ENCODE measurements at regions not wholly inside any gene's neighbourhood (a gene's known extent, or its start where the extent isn't known, plus 50 kb on each side); places are given as distances from the start of the nearest gene placed in this dataset.
A peak's percentile ranks its signal among the peaks of the same experiment; 100 is the strongest.

DNA sequence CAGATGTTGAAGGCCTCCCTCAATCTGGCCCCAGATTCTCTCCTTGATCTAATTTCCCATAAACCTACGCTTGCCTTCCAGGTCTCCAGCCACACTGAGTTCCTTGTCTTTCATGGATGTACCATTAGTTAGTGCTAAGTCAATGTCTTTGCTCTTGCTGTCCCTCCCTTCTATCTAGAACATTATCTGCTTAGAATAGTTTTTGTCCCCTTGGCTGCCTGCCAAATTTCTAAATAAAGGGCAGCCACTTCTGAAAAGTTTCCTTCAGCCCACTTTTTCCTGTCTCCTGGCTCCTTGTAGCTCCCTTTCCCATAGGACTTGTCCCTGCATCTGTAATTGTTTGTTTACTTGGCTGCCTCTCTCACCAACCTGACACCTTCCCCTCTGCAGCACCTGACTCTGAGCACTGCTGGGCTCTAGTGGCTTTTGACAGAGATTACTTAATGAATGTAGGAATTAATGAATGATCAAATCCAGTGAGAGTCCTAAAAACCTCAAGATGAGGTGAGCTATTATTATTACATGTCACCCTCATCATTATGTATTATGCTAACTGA lies 58.3 kb downstream of the CXCL12 start:
- DNase-seq = no peak
- intact Hi-C loops (cut with DNase I) = no loop called here

DNA sequence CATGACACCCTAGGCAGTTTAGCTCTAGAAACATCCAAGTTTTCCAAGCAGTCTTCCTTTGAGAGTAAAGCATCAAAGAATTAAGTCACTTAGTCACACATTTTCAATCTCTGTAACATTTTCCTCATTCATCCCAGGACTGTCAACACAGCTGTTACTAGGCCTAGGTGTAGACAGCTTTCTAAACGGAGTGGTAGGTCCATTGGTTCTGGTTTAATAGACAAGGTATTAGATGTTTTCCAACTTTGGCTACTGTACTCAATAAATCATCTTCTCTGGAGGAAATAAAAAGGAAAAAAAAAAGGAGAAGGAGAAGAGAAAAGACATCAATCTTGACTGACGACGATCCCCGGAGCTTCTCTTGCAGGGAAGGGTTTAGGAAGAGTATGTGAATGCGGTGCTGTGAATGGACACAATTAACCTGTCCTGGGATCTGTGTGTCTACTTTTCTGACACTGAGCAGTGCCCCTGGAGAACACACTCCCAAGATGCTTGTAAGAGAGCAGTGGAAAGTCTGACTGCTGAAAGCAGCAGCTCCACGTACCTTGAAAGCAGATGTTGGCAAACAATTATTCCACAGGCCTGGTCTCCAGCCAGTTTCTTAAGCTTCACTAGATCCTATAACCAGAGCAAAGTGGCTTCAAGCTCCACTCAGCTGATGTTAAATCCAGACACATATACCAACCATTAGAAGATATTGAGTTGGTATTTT lies 59.1 kb downstream of the CXCL12 start:
- no peak for DNase-seq
- intact Hi-C loops (cut with DNase I) = no loop called here

DNA sequence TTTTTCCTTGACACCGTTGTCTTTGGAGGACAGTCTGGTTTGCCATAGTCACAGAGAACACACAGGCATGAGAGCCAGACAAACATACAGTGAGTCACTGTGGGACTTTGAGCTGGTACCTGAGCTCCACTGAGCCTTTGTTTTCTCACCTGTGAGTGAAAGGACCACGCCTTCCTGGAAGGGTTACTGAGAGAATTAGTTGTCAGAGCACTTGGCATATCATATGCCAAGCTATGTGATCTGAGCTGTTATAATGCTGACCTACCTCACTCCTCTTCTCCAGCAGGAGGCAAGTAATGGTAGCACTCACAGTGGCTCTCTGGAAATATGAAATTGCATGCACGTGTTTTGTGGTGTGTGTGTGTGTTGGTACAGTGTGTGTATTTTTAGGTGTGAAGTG lies 59.7 kb downstream of the CXCL12 start:
- no peak for DNase-seq
- intact Hi-C loops (cut with DNase I) = no loop called here

DNA sequence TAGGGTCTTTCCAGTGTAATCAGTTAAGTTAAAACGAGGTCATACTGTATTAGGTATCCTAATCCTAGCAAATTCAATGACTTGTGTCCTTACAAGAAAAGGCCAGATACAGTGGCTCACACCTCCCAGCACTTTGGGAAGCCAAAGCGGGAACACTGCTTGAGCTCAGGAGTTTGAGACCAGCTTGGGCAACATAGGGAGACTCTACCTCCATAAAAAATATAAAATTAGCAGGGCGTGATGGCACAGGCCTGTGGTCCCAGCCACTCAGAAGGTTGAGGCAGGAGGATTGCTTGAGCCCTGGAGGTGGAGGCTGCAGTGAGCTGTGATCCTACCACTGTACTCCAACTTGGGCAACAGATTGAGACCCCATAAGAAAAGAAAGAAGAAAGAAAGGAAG lies 61.1 kb downstream of the CXCL12 start:
- no peak for DNase-seq
- intact Hi-C loops (cut with DNase I) = no loop called here

DNA sequence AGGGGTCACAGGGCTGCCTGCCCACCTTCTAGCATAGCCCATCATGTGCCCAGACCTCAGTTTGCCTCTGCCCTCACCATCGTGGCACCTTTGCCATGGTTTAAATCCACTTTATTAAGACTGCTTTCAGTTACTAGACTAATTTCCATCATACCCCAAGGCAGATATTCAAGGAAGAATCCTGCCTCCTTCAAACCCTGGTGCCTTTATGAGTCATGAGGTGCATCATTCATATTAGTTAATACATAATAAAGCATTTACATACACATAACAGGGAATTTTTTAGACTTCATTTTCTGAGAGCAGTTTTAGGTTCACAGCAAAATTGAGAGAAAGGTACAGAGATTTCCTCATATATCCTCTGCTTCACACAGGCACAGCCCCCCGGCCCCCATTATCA lies 62.8 kb downstream of the CXCL12 start:
- intact Hi-C loops (cut with DNase I) = no loop called here
- no peak for DNase-seq

DNA sequence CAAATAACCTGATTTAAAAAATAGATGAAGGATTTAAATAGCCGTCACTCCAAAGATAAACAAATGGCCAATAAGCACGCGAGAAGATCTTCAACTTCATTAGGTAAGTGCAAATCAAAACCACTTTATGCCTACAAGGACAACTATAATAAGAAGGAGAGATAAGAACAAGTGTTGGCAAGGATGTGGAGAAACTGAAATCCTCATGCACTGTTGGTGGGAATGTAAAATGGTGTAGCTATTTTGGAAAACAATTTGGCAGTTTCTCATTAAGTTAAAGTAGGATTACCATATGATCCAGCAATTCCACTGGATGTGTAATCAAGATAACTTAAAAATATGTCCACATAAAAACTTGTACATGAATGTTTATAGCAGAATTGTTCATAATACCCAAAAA lies 64.1 kb downstream of the CXCL12 start:
- intact Hi-C loops (cut with DNase I) = no loop called here
- no peak for DNase-seq

DNA sequence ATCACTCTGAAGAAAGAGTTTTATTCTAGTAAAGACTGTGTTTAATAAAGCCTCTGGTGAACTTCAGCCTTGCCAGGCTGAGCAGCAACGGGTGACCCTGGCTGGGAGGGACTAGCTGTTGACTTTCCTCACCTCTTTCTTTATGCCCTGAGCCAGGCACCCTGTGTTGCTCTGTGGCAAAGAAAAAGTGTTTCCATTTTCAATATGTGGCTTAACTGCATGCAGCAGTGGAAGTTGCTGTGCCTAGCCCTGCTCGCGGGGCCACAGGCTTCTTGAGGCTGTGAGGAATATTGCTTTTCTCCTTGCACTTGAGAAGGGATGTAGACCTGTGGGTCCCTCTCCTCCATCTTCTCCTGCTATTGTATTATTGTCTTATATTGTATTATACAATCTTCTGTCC lies 67.0 kb downstream of the CXCL12 start:
- intact Hi-C loops (cut with DNase I) = no loop called here
- DNase-seq = peak in 1 of 10 donors; percentile 55

DNA sequence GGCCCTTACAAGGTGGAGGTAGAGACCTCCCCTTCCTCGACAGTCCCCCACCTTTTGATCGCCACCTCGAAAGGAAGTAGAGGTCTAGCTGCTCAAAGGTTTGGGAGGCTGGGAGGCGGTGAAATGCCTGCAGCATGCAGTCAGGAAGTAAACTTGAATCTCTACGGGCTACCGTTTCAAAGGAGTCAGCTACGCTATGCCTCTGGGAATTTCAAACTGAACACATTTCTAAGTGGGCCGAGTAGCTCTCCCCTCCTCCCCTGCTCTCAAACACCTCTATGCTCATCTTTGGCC lies 68.0 kb downstream of the CXCL12 start:
- intact Hi-C loops (cut with DNase I) = no loop called here
- DNase-seq = peak in 1 of 10 donors; percentile 67

DNA sequence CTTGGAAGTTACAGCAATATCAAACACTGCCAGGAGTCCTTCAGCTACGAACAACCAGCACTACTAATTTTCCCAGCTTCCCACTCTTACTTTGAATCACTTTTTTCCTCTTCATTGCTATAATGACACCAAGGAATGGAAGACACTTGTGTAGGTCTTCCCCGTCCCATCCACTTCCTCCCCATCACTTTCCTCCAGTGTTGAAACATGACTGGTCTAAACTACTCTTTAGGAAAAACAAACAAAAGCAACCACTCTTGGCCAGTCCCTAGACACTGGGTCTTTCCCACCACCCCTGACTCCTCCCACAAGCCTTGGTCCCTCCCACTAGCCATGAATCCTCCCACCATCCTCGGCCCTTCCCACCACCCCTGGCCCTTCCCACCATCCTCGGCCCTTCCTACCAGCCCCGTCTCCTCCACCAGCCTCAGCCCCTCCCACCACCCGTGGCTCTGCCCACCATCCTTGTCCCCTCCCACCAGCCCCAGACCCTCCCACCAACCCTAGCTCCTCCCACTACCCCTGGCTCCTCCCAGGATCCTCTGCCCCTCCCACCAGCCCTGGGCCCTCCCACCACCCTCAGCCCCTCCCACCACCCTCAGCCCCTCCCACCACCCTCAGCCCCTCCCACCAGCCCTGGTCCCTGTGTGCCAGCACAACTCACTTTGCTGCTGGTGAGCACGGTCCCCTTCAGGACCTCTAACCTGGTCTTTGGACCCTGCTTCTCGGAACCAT lies 68.5 kb downstream of the CXCL12 start:
- peak in 1 of 10 donors; percentile 50 for DNase-seq
- intact Hi-C loops (cut with DNase I) = no loop called here

DNA sequence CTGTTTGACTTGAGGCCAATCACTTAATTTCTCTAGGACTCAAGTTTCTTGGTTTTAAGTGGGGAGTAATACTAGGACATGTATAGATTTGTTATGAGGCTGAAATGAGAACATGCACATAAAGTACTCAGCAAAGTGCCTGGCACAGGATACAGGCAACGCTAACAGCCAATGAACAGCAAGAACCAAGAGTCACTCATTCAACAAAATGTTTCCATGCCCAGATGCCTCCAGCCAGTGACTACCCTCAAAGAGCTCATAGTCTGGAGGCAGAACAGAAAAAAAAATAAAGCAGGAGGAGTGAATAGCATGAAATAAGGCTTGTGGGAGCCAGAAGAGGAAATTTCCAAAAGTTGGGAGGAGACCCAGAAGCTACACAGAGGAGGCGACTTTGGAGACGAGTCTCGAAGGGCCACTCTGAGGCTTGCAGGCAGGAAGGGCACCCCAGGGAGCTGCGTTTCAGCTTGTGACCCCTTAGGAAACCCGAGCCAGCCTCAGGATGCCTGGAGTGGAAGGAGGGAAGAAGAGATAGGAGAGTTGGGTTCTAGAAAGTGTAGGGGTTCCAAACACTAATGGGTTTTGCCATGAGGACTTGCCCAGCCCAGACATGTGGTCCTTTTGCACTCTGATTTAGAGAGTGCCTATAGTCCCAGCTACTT lies 70.0 kb downstream of the CXCL12 start:
- intact Hi-C loops (cut with DNase I) = loop anchor here (5.0 kb wide), 2 partner anchors 67 to 643 kb away; no protein-coding TSS in a partner anchor
- peak in 1 of 10 donors; percentile 64 for DNase-seq

DNA sequence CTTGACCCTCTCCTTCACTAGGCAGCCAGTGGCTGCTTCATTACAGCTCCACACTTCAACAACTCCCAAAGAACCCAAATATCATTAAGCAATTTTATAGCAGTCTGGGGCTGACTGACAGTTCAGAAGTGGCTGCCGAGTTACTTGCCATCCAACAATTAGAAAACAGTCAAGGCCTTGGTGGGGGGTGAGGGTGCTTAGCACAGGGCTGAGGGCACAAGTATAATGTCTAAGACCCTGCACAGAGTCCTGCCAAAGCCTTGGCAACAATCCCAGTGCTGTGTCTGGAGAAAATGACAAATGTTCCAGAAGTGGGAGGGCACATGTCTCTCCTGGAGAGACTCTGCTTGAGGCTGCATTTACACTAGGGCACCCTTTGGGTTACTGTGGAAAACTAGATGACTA lies 71.1 kb downstream of the CXCL12 start:
- DNase-seq = peak in 1 of 10 donors; percentile 41

DNA sequence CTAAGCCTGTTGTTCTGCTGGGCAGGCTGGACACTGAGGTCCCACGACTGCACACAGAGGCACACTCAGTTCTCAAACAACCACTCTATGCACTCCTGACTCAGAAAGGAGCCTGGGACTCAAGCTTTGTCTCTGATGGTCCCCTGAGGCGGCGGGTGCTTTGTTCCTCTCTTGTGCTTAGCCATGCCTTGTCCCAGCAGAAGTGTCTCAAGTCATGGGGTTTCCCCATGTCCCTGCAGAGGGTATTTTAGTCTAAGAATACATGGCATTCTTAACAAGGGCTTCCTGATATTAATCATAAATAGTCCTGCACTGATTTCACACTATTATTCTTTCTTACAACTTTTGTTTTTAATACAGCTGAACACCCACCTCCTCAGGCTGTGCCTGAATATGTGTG lies 72.5 kb downstream of the CXCL12 start:
- no peak for DNase-seq
- intact Hi-C loops (cut with DNase I) = loop anchor here (5.0 kb wide), 2 partner anchors 70 to 640 kb away; no protein-coding TSS in a partner anchor

More for the DNA sequence above, 71.1 kb downstream of the CXCL12 start:
- intact Hi-C loops (cut with DNase I) = loop anchor here (5.0 kb wide), 2 partner anchors 69 to 641 kb away; no protein-coding TSS in a partner anchor

DNA sequence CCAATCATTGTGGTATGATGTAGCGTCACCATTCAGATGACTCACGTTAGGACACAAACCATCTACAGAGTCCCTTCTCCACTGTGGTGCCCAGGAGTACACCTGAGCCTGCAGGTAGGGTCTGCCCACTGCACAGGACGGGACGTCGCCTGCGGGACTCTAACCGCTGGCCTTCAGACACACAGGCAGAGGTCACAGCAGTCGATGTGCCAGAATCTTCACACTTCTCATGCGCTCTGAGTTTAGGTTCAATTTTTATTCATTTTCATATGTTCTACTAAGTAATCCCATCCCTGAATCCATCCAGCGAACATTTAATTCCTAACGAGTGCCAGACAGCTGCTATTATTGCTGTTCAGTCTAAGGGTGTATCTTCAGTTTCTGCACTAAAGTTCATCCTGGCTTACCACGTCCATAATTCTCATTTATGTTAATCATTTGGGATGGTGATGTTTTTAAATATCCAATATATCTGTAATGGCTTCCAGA lies 73.3 kb downstream of the CXCL12 start:
- intact Hi-C loops (cut with DNase I) = loop anchor here (5.0 kb wide), 2 partner anchors 71 to 639 kb away; no protein-coding TSS in a partner anchor
- DNase-seq = no peak

DNA sequence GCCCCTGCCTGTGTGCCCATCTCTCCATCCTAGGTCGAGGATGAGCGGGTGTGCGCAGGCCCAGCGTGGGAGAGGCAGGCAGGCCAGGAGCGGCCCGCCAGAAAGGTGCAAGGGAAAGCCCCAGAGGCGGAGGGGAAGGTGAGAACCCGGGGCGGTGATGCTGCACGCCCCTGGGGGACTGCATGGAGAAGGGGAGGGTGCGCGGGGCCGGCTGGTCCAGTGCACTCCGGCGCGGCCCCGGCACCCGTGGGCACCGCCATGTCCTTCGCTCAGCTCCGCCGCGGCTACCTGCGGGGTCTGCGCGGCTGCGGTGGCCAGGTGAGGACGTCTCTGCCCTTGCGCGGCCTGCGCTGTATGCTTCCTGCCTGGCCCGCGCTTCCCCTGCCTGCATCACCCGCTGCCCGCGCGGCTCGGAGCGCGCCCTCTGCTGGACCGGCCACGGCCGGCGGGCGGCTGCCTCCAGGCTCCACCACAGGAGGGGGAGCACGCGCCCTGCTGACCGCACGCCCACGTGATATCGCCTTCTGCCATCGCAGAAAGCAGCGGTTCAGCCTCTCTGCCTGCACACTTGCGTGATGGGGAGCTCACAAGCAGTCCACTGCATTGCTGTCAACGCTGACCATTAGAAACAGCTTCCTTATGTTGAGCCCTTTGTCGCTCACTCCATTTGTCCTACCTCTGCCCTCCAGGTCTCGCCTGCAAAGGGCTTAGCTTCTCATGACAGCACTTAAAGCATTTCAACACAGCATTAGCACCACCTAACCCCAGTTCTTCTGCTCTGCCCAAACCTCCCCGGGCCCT lies 73.9 kb downstream of the CXCL12 start:
- intact Hi-C loops (cut with DNase I) = loop anchor here (5.0 kb wide), 2 partner anchors 71 to 639 kb away; no protein-coding TSS in a partner anchor

DNA sequence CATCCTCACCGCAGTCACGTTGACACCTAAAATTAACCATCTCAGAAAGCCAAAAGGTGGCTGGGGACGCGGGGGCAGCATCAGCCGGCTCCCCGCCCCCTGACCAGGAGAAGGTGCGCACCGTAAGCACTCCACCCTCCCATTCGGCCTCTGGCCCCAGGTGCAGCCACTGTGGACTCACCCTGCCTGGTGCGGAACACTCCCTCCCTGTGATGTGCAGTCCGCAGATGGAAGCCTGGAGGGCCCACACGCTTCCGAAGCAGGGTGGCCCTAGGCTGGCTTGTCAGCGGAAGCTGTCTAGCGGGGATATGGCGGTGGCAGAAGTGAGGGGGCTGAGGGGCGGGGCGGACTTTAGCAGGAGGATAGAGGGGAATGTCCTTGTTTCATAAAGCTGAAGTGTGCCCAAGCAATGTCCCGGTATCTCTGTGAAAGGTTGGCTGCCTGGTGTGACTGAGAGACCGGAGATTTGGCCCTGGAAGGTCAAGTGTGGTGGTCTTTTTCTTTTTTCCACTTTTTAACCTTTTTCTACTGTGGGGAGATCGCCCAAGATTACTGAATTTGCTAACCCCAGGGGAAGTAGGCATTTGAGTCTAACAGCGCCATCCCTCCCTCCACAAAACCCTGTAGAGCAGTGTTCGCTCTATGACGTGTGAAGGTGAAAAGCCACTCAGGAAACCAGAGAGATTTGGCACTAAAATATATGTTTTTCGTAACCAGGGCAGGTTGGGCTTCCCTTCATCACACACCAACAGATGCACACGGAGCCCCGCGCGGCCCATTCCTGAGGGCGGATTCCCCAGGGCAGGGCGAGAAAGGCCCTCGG lies 74.7 kb downstream of the CXCL12 start:
- peak in 1 of 10 donors; percentile 67 for DNase-seq
- intact Hi-C loops (cut with DNase I) = loop anchor here (5.0 kb wide), 2 partner anchors 72 to 638 kb away; no protein-coding TSS in a partner anchor

More for the DNA sequence above, 73.9 kb downstream of the CXCL12 start:
- DNase-seq = peak; percentile 73 to 98 (median 86)

DNA sequence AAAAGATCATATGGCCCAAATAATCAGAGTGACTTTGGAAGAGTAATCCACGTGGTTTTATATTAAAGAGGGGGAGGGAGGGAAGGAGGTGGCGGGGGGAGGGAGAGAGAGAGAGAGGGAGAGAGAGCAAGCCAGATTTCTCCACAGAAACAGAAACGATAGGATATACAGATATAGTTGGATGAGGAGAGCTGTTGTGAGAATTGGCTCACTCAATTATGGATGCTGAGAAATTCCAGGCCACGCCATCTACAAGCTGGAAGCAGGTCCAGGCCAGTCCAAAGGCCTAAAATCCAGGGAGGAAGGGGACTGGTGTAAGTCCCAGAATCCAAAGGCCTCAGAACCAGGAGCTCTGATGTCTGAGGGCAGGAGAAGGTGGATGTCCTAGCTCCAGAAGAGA lies 75.5 kb downstream of the CXCL12 start:
- DNase-seq = no peak
- intact Hi-C loops (cut with DNase I) = no loop called here

DNA sequence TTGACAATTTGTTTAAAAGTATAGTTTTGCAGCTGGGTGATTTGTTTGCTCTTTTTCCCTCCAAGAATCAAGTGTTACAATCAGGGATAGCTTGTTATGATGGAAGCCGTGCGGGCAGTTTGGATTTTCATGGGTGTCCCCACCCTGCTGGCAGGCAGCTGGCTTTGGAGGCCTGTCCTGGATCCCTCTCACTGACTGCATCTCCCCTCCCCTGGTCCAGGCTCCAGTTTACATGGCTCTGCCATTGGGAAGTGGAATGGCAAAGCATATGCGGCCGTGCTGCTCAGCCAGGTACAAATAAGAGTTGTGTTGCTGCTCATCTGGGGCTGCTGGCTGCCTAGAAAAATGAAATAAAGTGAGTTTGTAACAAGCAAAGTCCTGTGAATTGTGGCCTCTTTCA lies 76.0 kb downstream of the CXCL12 start:
- intact Hi-C loops (cut with DNase I) = no loop called here
- DNase-seq = peak in 1 of 10 donors; percentile 71

DNA sequence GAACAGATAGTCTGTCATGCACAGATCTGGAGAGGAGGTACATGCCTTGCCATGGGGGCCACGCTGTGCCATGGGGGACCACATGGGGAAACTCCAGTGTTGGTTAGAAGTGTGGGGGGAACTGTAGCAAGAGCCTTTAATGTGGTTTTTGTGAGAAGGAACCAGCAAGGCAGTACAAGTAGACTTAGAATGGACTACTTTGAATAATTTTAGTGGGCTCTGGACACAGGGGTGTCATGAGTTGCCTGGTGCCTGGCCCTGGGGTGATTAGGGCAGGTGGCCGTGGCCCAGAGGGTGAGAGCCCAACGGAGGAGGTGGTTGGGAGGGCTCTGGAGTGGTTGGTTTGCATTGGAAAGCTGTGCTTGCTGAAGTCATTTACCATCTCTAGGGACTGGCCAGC lies 77.2 kb downstream of the CXCL12 start:
- intact Hi-C loops (cut with DNase I) = no loop called here
- no peak for DNase-seq

DNA sequence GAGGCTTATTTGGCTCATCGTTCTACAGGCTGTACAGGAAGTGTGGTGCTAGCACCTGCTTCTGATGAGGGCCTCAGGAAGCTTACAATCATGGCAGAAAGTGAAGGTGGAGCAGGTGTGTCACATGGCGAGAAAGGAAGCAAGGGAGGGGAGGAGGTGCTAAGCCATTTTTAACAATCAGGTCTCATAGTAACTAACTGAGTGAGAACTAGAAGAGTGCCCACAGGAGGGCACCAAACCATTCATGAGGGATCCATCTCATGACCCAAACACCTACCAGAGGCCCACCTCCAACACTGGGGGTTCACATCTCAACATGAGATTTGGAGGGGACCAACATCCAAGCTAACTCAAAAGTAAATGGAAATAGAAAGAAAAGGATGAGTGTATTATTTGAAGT lies 78.1 kb downstream of the CXCL12 start:
- intact Hi-C loops (cut with DNase I) = no loop called here
- DNase-seq = no peak

All from posterior cingulate gyrus (tissue), 11 donors.